Aorta (tissue), 5 donors: ENCODE measurements at regions not wholly inside any gene's neighbourhood (a gene's known extent, or its start where the extent isn't known, plus 50 kb on each side); places are given as distances from the start of the nearest gene placed in this dataset.
"Not testable (repeated sequence)": the region's sequence is repeated elsewhere in the genome, so short reads cannot be mapped to it uniquely, and the experiment has no call there.

Experiments used
- ATAC-seq: fragments of 200-7000 bp; cut with Tn5 transposase; one replicate; pipeline ENCODE4 v1.9.1; 2022; ENCODE audit warnings: moderate library complexity; ENCODE audit not compliant: low FRiP score
- DNase-seq, 2 donors: peaks; one replicate each; pipeline ENCODE4 v3.0.0-alpha.2; 2020
- H3K27ac ChIP-seq, 2 donors: one replicate each; pipeline ENCODE4 v1.5.1; 2013; ENCODE audit warnings: low read length in 2 of 2, mild to moderate bottlenecking in 2 of 2, moderate library complexity in 2 of 2, control low read depth in 1 of 2, inconsistent platforms in 1 of 2, low read depth in 1 of 2
- H3K27me3 ChIP-seq, 2 donors: one replicate each; pipeline ENCODE4 v1.6.1; 2013; ENCODE audit warnings: control low read depth in 1 of 2, low read length in 1 of 2, mild to moderate bottlenecking in 1 of 2, moderate library complexity in 1 of 2; ENCODE audit not compliant: insufficient read depth in 2 of 2, control insufficient read depth in 1 of 2
- H3K36me3 ChIP-seq, 2 donors: one replicate each; pipeline ENCODE4 v1.6.1; 2013; ENCODE audit warnings: control low read depth in 1 of 2, low read length in 1 of 2, mild to moderate bottlenecking in 1 of 2; ENCODE audit not compliant: insufficient read depth in 2 of 2, control insufficient read depth in 1 of 2
- H3K4me1 ChIP-seq, 2 donors: one replicate each; pipeline ENCODE4 v1.6.1; 2013; ENCODE audit warnings: low read length in 2 of 2, control low read depth in 1 of 2, mild to moderate bottlenecking in 1 of 2, moderate library complexity in 1 of 2; ENCODE audit not compliant: insufficient read depth in 2 of 2, control insufficient read depth in 1 of 2
- H3K4me3 ChIP-seq, 2 donors: one replicate each; pipeline ENCODE4 v1.5.1; 2013; ENCODE audit warnings: low read length in 2 of 2, control low read depth in 1 of 2, mild to moderate bottlenecking in 1 of 2
- H3K9me3 ChIP-seq: one replicate; pipeline ENCODE4 v1.6.1; 2013; ENCODE audit warnings: mild to moderate bottlenecking, low read length; ENCODE audit not compliant: control insufficient read depth
- WGBS, 2 donors: extraction: QIAGEN DNeasy Blood & Tissue Kit; methylation state at CpG; one replicate each; pipeline ENCODE4 v1.1.7; 2013; 5-methylcytosine and 5-hydroxymethylcytosine counted together
- intact Hi-C, 2 donors: fragments of 100-400 bp; cut with DNase I; formaldehyde crosslinking; loops; one replicate each; pipeline versions ENCODE4 v1.14.2 to v1.15.0; 2022
- donor health status: healthy with polysubstance abuse.
- donor health status: Bipolar disorder and iron deficiency.
- donor health status: DM: no; HTN: no; CAD: no.
- donor health status: DM: no; HTN: no; CAD: no.
- donor health status: DM: yes; HTN: yes; CAD: no.

- no peak overlapping the region for H3K4me3 ChIP-seq
- no peak overlapping the region for H3K27ac ChIP-seq
- H3K4me1 ChIP-seq = no peaks in the 10 kb centered on the region
- DNase-seq = no peak
- H3K27me3 ChIP-seq = no peaks in the 10 kb centered on the region
- WGBS, 2 donors = 55 to 57% methylated on average over 7 of the region's 7 CpGs
- no peaks in the 10 kb centered on the region for H3K9me3 ChIP-seq
- intact Hi-C loops = no loop called here
- no peaks in the 10 kb centered on the region for H3K36me3 ChIP-seq
- no peak for ATAC-seq
Observed at GRCh38 chr18:41871229-41872000, 83.6 kb upstream of the PIK3C3 start.

GRCh38 chr18:41870817-41871216, 84.2 kb upstream of the PIK3C3 start:
- H3K4me1 ChIP-seq = no peaks in the 10 kb centered on the region
- no peak overlapping the region for H3K4me3 ChIP-seq
- intact Hi-C loops = no loop called here
- no peaks in the 10 kb centered on the region for H3K27me3 ChIP-seq
- no peaks in the 10 kb centered on the region for H3K9me3 ChIP-seq
- ATAC-seq = no peak
- no peaks in the 10 kb centered on the region for H3K36me3 ChIP-seq
- no peak overlapping the region for H3K27ac ChIP-seq
- DNase-seq = no peak

GRCh38 chr18:41870191-41870590, 84.8 kb upstream of the PIK3C3 start:
- DNase-seq (no peak), ATAC-seq (no peak)
- Histone ChIP-seq H3K27ac (no peak overlapping the region), H3K9me3 (no peaks in the 10 kb centered on the region), H3K4me1 (no peaks in the 10 kb centered on the region), H3K4me3 (no peak overlapping the region), H3K27me3 (no peaks in the 10 kb centered on the region), H3K36me3 (no peaks in the 10 kb centered on the region)
- intact Hi-C loops = no loop called here
- 83 to 91% methylated on average over 2 of the region's 2 CpGs for WGBS, 2 donors

GRCh38 chr18:41865796-41866195, 89.2 kb upstream of the PIK3C3 start:
- H3K4me1 ChIP-seq, H3K9me3 ChIP-seq, H3K4me3 ChIP-seq, H3K27me3 ChIP-seq, ATAC-seq, H3K36me3 ChIP-seq, H3K27ac ChIP-seq, intact Hi-C loops: not testable (repeated sequence)
- peak in 1 of 2 donors; percentile 67 for DNase-seq
- 94 to 98% methylated on average over 21 to 27 of the region's 27 CpGs for WGBS, 2 donors

GRCh38 chr18:41864216-41864615, 90.8 kb upstream of the PIK3C3 start:
- no peak overlapping the region for H3K27ac ChIP-seq
- WGBS, 2 donors = 82 to 84% methylated on average over 3 of the region's 3 CpGs
- DNase-seq (no peak), ATAC-seq (no peak)
- intact Hi-C loops = no loop called here
- H3K27me3 ChIP-seq = no peaks in the 10 kb centered on the region
- H3K9me3 ChIP-seq = no peaks in the 10 kb centered on the region
- no peaks in the 10 kb centered on the region for H3K36me3 ChIP-seq
- no peaks in the 10 kb centered on the region for H3K4me1 ChIP-seq
- H3K4me3 ChIP-seq = no peak overlapping the region

GRCh38 chr18:41862921-41863320, 92.1 kb upstream of the PIK3C3 start:
- Histone ChIP-seq H3K4me1 (no peaks in the 10 kb centered on the region), H3K36me3 (no peaks in the 10 kb centered on the region), H3K9me3 (no peaks in the 10 kb centered on the region), H3K27me3 (no peaks in the 10 kb centered on the region), H3K27ac (no peak overlapping the region), H3K4me3 (no peak overlapping the region)
- ATAC-seq (no peak), DNase-seq (no peak)
- intact Hi-C loops = no loop called here

GRCh38 chr18:41860987-41861386, 94.0 kb upstream of the PIK3C3 start:
- H3K27ac ChIP-seq = no peak overlapping the region
- DNase-seq (no peak), ATAC-seq (no peak)
- no peaks in the 10 kb centered on the region for H3K4me1 ChIP-seq
- no peaks in the 10 kb centered on the region for H3K27me3 ChIP-seq
- no peaks in the 10 kb centered on the region for H3K36me3 ChIP-seq
- intact Hi-C loops = no loop called here
- WGBS, 2 donors = 55 to 58% methylated on average over 2 of the region's 2 CpGs
- H3K9me3 ChIP-seq = no peaks in the 10 kb centered on the region
- H3K4me3 ChIP-seq = no peak overlapping the region

- 68 to 76% methylated on average over 2 of the region's 2 CpGs for WGBS, 2 donors
- H3K9me3 ChIP-seq = no peaks in the 10 kb centered on the region
- DNase-seq (no peak), ATAC-seq (no peak)
- intact Hi-C loops = no loop called here
- no peak overlapping the region for H3K27ac ChIP-seq
- no peaks in the 10 kb centered on the region for H3K36me3 ChIP-seq
- H3K4me3 ChIP-seq = no peak overlapping the region
- no peaks in the 10 kb centered on the region for H3K4me1 ChIP-seq
- no peaks in the 10 kb centered on the region for H3K27me3 ChIP-seq
Observed at GRCh38 chr18:41858761-41859555, 96.1 kb upstream of the PIK3C3 start.

- ATAC-seq = no peak
- WGBS, 2 donors = 39 to 41% methylated on average over 1 of the region's 1 CpG
Observed at GRCh38 chr18:41853280-41853679, 101.8 kb upstream of the PIK3C3 start.

More at GRCh38 chr18:41853280-41853679, 101.8 kb upstream of the PIK3C3 start:
- no peak overlapping the region for H3K4me3 ChIP-seq
- H3K4me1 ChIP-seq = no peaks in the 10 kb centered on the region
- no peaks in the 10 kb centered on the region for H3K9me3 ChIP-seq
- H3K36me3 ChIP-seq = no peaks in the 10 kb centered on the region
- intact Hi-C loops = no loop called here
- H3K27me3 ChIP-seq = no peaks in the 10 kb centered on the region
- DNase-seq = no peak
- H3K27ac ChIP-seq = no peak overlapping the region
